NCI-H2171 (cell line): ENCODE measurements at regions not wholly inside any gene's neighbourhood (a gene's known extent, or its start where the extent isn't known, plus 50 kb on each side); places are given as distances from the start of the nearest gene placed in this dataset.

Experiments used
- DNase-seq: peaks from one replicate; lab custom pipeline; 2025; lab: John Stamatoyannopoulos, UW

- DNase-seq, result no peak
Measured at GRCh38 chr3:175861916-175862315, 1002.8 kb downstream of the NAALADL2 start.
